WTC11 (cell line): ENCODE measurements at regions not wholly inside any gene's neighbourhood (a gene's known extent, or its start where the extent isn't known, plus 50 kb on each side); places are given as distances from the start of the nearest gene placed in this dataset.
A peak's percentile ranks its signal among the peaks of the same experiment; 100 is the strongest.

ENCODE experiments used
- ATAC-seq: fragments of 200-7000 bp; cut with Tn5 transposase; 2 replicates; pipeline ENCODE4 v1.10.0; 2021; ENCODE audit warnings: mild to moderate bottlenecking, moderate library complexity
- CTCF ChIA-PET: fragments of 300-600 bp; sonication (Branson Sonifier 250); formaldehyde crosslinking; loops from one replicate; lab custom pipeline; 2021; ENCODE audit warnings: antibody characterized with exemption; lab: Charles Lee
- POLR2A ChIA-PET: fragments of 350-600 bp; sonication (Branson Sonifier 250); formaldehyde crosslinking; loops from one replicate; lab custom pipeline; 2021; ENCODE audit warnings: antibody characterized with exemption; lab: Charles Lee
- DNase-seq: peaks from one replicate; pipeline ENCODE4 v3.0.0; 2021; ENCODE audit warnings: low spot score
- H3K27ac Mint-ChIP-seq: 2 replicates; pipeline ENCODE4 v1.8.0; 2021; ENCODE audit warnings: mixed read lengths
- H3K27me3 Mint-ChIP-seq: 2 replicates; pipeline ENCODE4 v1.8.0; 2021; ENCODE audit warnings: low read depth, mild to moderate bottlenecking, moderate library complexity, mixed read lengths
- H3K36me3 Mint-ChIP-seq: 2 replicates; pipeline ENCODE4 v1.8.0; 2021; ENCODE audit warnings: mixed read lengths
- H3K4me1 Mint-ChIP-seq: 2 replicates; pipeline ENCODE4 v1.8.0; 2022; ENCODE audit warnings: mixed read lengths
- H3K4me3 Mint-ChIP-seq: 2 replicates; pipeline ENCODE4 v1.8.0; 2021; ENCODE audit warnings: mild to moderate bottlenecking, moderate library complexity, mixed read lengths
- H3K9me3 Mint-ChIP-seq: 2 replicates; pipeline ENCODE4 v1.8.0; 2021; ENCODE audit warnings: mixed read lengths
- ATF3 ChIP-seq: sonication (generic); formaldehyde crosslinking; conservative IDR thresholded peaks from 2 replicates; pipeline ENCODE4 v1.8.1; 2022; ENCODE audit warnings: mild to moderate bottlenecking, missing genetic modification reagents
- ATF6 ChIP-seq: sonication (generic); formaldehyde crosslinking; IDR thresholded peaks from 2 replicates; pipeline ENCODE4 v1.8.1; 2023; ENCODE audit warnings: mild to moderate bottlenecking, missing genetic modification reagents
- CREM ChIP-seq: sonication (generic); formaldehyde crosslinking; IDR thresholded peaks from 2 replicates; pipeline ENCODE4 v1.8.1; 2022; ENCODE audit warnings: mild to moderate bottlenecking, missing genetic modification reagents, moderate library complexity
- MLX ChIP-seq: sonication (generic); formaldehyde crosslinking; IDR thresholded peaks from 2 replicates; pipeline ENCODE4 v1.8.1; 2023; ENCODE audit warnings: mild to moderate bottlenecking, missing genetic modification reagents, moderate library complexity
- MXD4 ChIP-seq: fragments of 250-450 bp; sonication (Bioruptor Pico); IDR thresholded peaks from 2 replicates; pipeline ENCODE4 v1.8.0; 2021; ENCODE audit warnings: mild to moderate bottlenecking, moderate library complexity, borderline replicate concordance
- NFYB ChIP-seq: sonication (generic); formaldehyde crosslinking; conservative IDR thresholded peaks from 2 replicates; pipeline ENCODE4 v1.8.0; 2022; ENCODE audit warnings: low read depth, missing genetic modification reagents
- NR3C1 ChIP-seq: sonication (generic); formaldehyde crosslinking; conservative IDR thresholded peaks from 2 replicates; pipeline ENCODE4 v1.8.1; 2023; ENCODE audit warnings: low read depth, mild to moderate bottlenecking, missing genetic modification reagents
- TEAD1 ChIP-seq: sonication (generic); formaldehyde crosslinking; IDR thresholded peaks from 2 replicates; pipeline ENCODE4 v1.8.0; 2022; ENCODE audit warnings: mild to moderate bottlenecking, missing genetic modification reagents
- ZBTB43 ChIP-seq: sonication (generic); formaldehyde crosslinking; IDR thresholded peaks from 2 replicates; pipeline ENCODE4 v1.8.1; 2023; ENCODE audit warnings: mild to moderate bottlenecking, missing genetic modification reagents
- ZNF416 ChIP-seq: fragments of 250-450 bp; sonication (Bioruptor Pico); IDR thresholded peaks from 2 replicates; pipeline ENCODE4 v1.9.0; 2021; ENCODE audit warnings: mild to moderate bottlenecking, inconsistent platforms
- ZNF423 ChIP-seq: fragments of 250-450 bp; sonication (Bioruptor Pico); IDR thresholded peaks from 2 replicates; pipeline ENCODE4 v2.1.2; 2022; ENCODE audit warnings: mild to moderate bottlenecking, moderate library complexity
- ZNF425 ChIP-seq: fragments of 250-450 bp; sonication (Bioruptor Pico); conservative IDR thresholded peaks from 2 replicates; pipeline ENCODE4 v1.9.0; 2021; ENCODE audit warnings: mild to moderate bottlenecking
- ZNF512 ChIP-seq: sonication (generic); formaldehyde crosslinking; IDR thresholded peaks from 2 replicates; pipeline ENCODE4 v1.8.1; 2022; ENCODE audit warnings: missing genetic modification reagents, borderline replicate concordance

- H3K9me3 Mint-ChIP-seq, result peaks cover 12% of the 10 kb centered on the region
- ChIA-PET CTCF (no interaction called here), POLR2A (no interaction called here)
- no peak overlapping the region for H3K27ac Mint-ChIP-seq
- peaks cover 5% of the 10 kb centered on the region for H3K27me3 Mint-ChIP-seq
- H3K4me3 Mint-ChIP-seq, result no peak overlapping the region
- ATAC-seq (no peak), DNase-seq (no peak)
- H3K36me3 Mint-ChIP-seq, result peaks cover 18% of the 10 kb centered on the region
- TF ChIP-seq ZNF512 (CRISPR knock-in tag) (peak; percentile 52; the same call in 1 of the 2 replicates), MLX (CRISPR knock-in tag) (no peak)
- no peaks in the 10 kb centered on the region for H3K4me1 Mint-ChIP-seq
These were observed 57.9 kb upstream of the TTC34 start for GRCh38 chr1:2859219-2859880.

GRCh38 chr1:2859881-2860430 is 58.5 kb upstream of the TTC34 start:
- H3K27me3 Mint-ChIP-seq, result peaks cover 5% of the 10 kb centered on the region
- DNase-seq (no peak), ATAC-seq (no peak)
- H3K27ac Mint-ChIP-seq, result no peak overlapping the region
- peaks cover 18% of the 10 kb centered on the region for H3K36me3 Mint-ChIP-seq
- TF ChIP-seq ATF3 (CRISPR knock-in tag) (no peak), MXD4 (CRISPR knock-in tag) (no peak), NFYB (CRISPR knock-in tag) (no peak), ZNF416 (CRISPR knock-in tag) (no peak), ZNF425 (no peak), NR3C1 (no peak)
- H3K9me3 Mint-ChIP-seq, result peaks cover 12% of the 10 kb centered on the region
- H3K4me3 Mint-ChIP-seq, result no peak overlapping the region
- CTCF ChIA-PET, result no interaction called here
- POLR2A ChIA-PET, result no interaction called here
- H3K4me1 Mint-ChIP-seq, result no peaks in the 10 kb centered on the region

- peaks cover 12% of the 10 kb centered on the region for H3K9me3 Mint-ChIP-seq
- no peak for TF ChIP-seq ZNF423 (CRISPR knock-in tag)
- POLR2A ChIA-PET, result no interaction called here
These were observed 59.1 kb upstream of the TTC34 start for GRCh38 chr1:2860476-2861142.

GRCh38 chr1:2861143-2861987 is 59.9 kb upstream of the TTC34 start:
- ChIA-PET CTCF (interaction anchor here (0.6 kb wide), 1 partner anchor 630 kb away, joined by 3 read pairs; no protein-coding TSS in a partner anchor), POLR2A (no interaction called here)
- ATAC-seq, result no peak
- no peak overlapping the region for H3K27ac Mint-ChIP-seq
- H3K4me1 Mint-ChIP-seq, result no peaks in the 10 kb centered on the region
- H3K4me3 Mint-ChIP-seq, result no peak overlapping the region
- peaks cover 18% of the 10 kb centered on the region for H3K36me3 Mint-ChIP-seq
- DNase-seq, result no peak
- peaks cover 5% of the 10 kb centered on the region for H3K27me3 Mint-ChIP-seq
- H3K9me3 Mint-ChIP-seq, result peaks cover 12% of the 10 kb centered on the region
- TF ChIP-seq ZBTB43 (no peak), CREM (CRISPR knock-in tag) (no peak), TEAD1 (CRISPR knock-in tag) (no peak), ATF6 (no peak), ZNF416 (CRISPR knock-in tag) (no peak)

More at GRCh38 chr1:2860476-2861142, 59.1 kb upstream of the TTC34 start:
- Mint-ChIP-seq H3K4me3 (no peak overlapping the region), H3K36me3 (peaks cover 20% of the 10 kb centered on the region), H3K4me1 (no peaks in the 10 kb centered on the region), H3K27ac (no peak overlapping the region), H3K27me3 (peaks cover 5% of the 10 kb centered on the region)
- no peak for ATAC-seq
- CTCF ChIA-PET, result no interaction called here
- no peak for DNase-seq
